ENCODE measurements at regions not wholly inside any gene's neighbourhood (a gene's known extent, or its start where the extent isn't known, plus 50 kb on each side); places are given as distances from the start of the nearest gene placed in this dataset.

DNA sequence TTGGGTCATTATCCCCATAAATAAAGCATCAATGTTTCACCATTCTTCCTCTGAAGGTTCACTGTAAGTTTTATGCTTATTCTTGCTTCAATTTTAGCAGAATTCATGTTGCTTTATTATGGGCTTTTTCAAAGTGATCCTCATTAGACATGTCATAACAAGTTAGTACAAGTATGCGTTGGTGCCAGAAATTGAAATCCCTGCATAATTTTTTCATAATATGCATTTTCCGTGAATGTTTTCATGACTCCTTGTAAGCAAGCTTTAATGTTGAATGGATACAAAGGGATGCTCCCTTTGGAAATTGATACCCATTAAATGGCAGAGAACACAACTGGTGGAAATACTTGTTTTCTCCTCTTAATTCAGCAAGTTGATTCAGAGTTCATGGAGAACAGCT, 179.7 kb downstream of the ST6GAL2 start:
- Histone ChIP-seq H2AFZ (ENCODE audit: low read length) (no peak overlapping the region), H3K36me3 (ENCODE audit: insufficient read depth, low read length) (no peaks in the 10 kb centered on the region), H3K4me3 (ENCODE audit: low read depth, low read length, poor library complexity, severe bottlenecking) (no peak overlapping the region), H4K20me1 (ENCODE audit: insufficient read depth, low read length) (no peaks in the 10 kb centered on the region), H3K27ac (ENCODE audit: low read depth, low read length, poor library complexity, severe bottlenecking) (no peak overlapping the region), H3K9me2 (ENCODE audit: insufficient read depth, low read length) (no peaks in the 10 kb centered on the region), H3K4me1 (ENCODE audit: insufficient read depth, low read length, poor library complexity, severe bottlenecking) (no peaks in the 10 kb centered on the region), H3K9me3 (ENCODE audit: low read length) (0 out of 2 replicates have a peak, but pooled peaks cover 2% of the 10 kb centered on the region), H3K79me2 (ENCODE audit: insufficient read depth, low read depth, low read length) (no peaks in the 10 kb centered on the region), H3K4me2 (ENCODE audit: low read length) (no peak overlapping the region)
- ChIA-PET POLR2A (interaction anchor here (0.6 kb wide), 1 partner anchor 39 kb away, joined by 3 read pairs; no protein-coding TSS in a partner anchor), CTCF (ENCODE audit: unreplicated experiment) (no interaction called here)
- no peak for DNase-seq (ENCODE audit: low spot score)
- TF ChIP-seq EZH2phosphoT487 (IDR thresholded peaks at IDR 0.05; ENCODE audit: borderline replicate concordance, low read depth, low read length), result no peak
- TF ChIP-seq, protein P1, sequence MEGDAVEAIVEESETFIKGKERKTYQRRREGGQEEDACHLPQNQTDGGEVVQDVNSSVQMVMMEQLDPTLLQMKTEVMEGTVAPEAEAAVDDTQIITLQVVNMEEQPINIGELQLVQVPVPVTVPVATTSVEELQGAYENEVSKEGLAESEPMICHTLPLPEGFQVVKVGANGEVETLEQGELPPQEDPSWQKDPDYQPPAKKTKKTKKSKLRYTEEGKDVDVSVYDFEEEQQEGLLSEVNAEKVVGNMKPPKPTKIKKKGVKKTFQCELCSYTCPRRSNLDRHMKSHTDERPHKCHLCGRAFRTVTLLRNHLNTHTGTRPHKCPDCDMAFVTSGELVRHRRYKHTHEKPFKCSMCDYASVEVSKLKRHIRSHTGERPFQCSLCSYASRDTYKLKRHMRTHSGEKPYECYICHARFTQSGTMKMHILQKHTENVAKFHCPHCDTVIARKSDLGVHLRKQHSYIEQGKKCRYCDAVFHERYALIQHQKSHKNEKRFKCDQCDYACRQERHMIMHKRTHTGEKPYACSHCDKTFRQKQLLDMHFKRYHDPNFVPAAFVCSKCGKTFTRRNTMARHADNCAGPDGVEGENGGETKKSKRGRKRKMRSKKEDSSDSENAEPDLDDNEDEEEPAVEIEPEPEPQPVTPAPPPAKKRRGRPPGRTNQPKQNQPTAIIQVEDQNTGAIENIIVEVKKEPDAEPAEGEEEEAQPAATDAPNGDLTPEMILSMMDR (conservative IDR thresholded peaks at IDR 0.05; ENCODE audit: low read length), result no peak
- intact Hi-C loops (cut with micrococcal nuclease; ENCODE audit: unreplicated experiment), result no loop called here
- no TSS peak for BruUV-seq (replicated peaks)

DNA sequence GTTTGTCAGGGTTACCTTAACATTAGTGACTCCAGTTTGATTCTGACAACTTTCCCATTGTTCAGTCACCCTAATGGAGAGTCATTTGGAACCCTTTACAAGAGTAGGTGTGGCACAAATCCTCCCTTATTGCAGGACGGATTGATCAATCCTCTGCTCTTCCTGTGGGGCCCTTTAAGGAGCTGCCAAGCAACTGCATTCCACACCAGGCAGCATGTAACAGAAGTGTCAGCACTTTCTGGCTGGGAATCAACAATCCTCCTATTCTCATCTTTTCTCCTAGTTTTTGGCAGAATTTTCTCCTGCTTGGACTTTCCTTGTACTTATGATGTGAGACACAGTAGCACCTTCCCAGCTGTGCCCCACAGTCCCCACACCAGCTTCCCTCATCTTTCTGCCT, 177.8 kb downstream of the ST6GAL2 start:
- no peaks in the 10 kb centered on the region for H3K4me1 ChIP-seq (ENCODE audit: insufficient read depth, low read length, poor library complexity, severe bottlenecking)
- ChIA-PET CTCF (ENCODE audit: unreplicated experiment) (no interaction called here), POLR2A (no interaction called here)
- no peak overlapping the region for H3K4me3 ChIP-seq (ENCODE audit: low read depth, low read length, poor library complexity, severe bottlenecking)
- no peak for TF ChIP-seq EZH2phosphoT487 (IDR thresholded peaks at IDR 0.05; ENCODE audit: borderline replicate concordance, low read depth, low read length)
- TF ChIP-seq, protein P1 (conservative IDR thresholded peaks at IDR 0.05; ENCODE audit: low read length), result no peak
- no TSS peak for BruUV-seq (replicated peaks)
- H3K9me3 ChIP-seq (ENCODE audit: low read length), result peaks cover 14% of the 10 kb centered on the region; the same call in 1 of the 2 replicates
- H3K79me2 ChIP-seq (ENCODE audit: insufficient read depth, low read depth, low read length), result no peaks in the 10 kb centered on the region
- no peak overlapping the region for H3K4me2 ChIP-seq (ENCODE audit: low read length)
- H4K20me1 ChIP-seq (ENCODE audit: insufficient read depth, low read length), result no peaks in the 10 kb centered on the region
- DNase-seq (ENCODE audit: low spot score), result no peak
- intact Hi-C loops (cut with micrococcal nuclease; ENCODE audit: unreplicated experiment), result no loop called here
- H3K36me3 ChIP-seq (ENCODE audit: insufficient read depth, low read length), result no peaks in the 10 kb centered on the region
- H3K9me2 ChIP-seq (ENCODE audit: insufficient read depth, low read length), result no peaks in the 10 kb centered on the region
- no peak overlapping the region for H3K27ac ChIP-seq (ENCODE audit: low read depth, low read length, poor library complexity, severe bottlenecking)
- H2AFZ ChIP-seq (ENCODE audit: low read length), result no peak overlapping the region

DNA sequence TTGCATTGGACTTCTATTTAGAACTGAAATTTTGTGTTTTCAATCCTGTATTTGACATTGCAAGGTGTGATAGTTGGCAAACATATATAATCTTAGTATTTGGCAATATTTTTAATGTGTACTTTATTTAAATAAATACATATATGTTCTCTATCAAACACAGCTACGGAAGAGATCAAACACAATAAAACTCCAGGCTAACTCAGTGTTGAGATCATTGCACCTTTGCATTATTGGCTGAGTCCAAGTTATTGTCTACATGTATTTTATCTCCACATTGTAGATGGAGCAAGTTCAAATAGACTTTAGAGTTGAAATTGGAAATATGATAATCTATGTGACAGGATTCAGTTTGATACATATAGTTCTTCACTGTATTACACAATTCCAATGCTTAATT, 176.7 kb downstream of the ST6GAL2 start:
- POLR2A ChIA-PET, result no interaction called here
- CTCF ChIA-PET (ENCODE audit: unreplicated experiment), result no interaction called here
- H3K9me3 ChIP-seq (ENCODE audit: low read length), result peaks cover 14% of the 10 kb centered on the region; the same call in 1 of the 2 replicates
- no peak for TF ChIP-seq EZH2phosphoT487 (IDR thresholded peaks at IDR 0.05; ENCODE audit: borderline replicate concordance, low read depth, low read length)
- TF ChIP-seq, protein P1 (conservative IDR thresholded peaks at IDR 0.05; ENCODE audit: low read length), result no peak
- H3K79me2 ChIP-seq (ENCODE audit: insufficient read depth, low read depth, low read length), result no peaks in the 10 kb centered on the region
- H3K4me2 ChIP-seq (ENCODE audit: low read length), result no peak overlapping the region
- H3K36me3 ChIP-seq (ENCODE audit: insufficient read depth, low read length), result no peaks in the 10 kb centered on the region
- intact Hi-C loops (cut with micrococcal nuclease; ENCODE audit: unreplicated experiment), result no loop called here
- no peaks in the 10 kb centered on the region for H4K20me1 ChIP-seq (ENCODE audit: insufficient read depth, low read length)
- H3K9me2 ChIP-seq (ENCODE audit: insufficient read depth, low read length), result no peaks in the 10 kb centered on the region
- no peaks in the 10 kb centered on the region for H3K4me1 ChIP-seq (ENCODE audit: insufficient read depth, low read length, poor library complexity, severe bottlenecking)
- no peak overlapping the region for H3K27ac ChIP-seq (ENCODE audit: low read depth, low read length, poor library complexity, severe bottlenecking)
- no peak overlapping the region for H3K4me3 ChIP-seq (ENCODE audit: low read depth, low read length, poor library complexity, severe bottlenecking)
- H2AFZ ChIP-seq (ENCODE audit: low read length), result no peak overlapping the region
- DNase-seq (ENCODE audit: low spot score), result no peak
- no TSS peak for BruUV-seq (replicated peaks)

All from OCI-LY7 (cell line).